ENCODE measurements at regions not wholly inside any gene's neighbourhood (a gene's known extent, or its start where the extent isn't known, plus 50 kb on each side); places are given as distances from the start of the nearest gene placed in this dataset.

- no peak for DNase-seq (ENCODE audit: extremely low read depth, low read depth)
These were observed 174.4 kb upstream of the SHH start for GRCh38 chr7:155986497-155987160.

GRCh38 chr7:155985518-155986250, 173.4 kb upstream of the SHH start:
- no peak for DNase-seq (ENCODE audit: extremely low read depth, low read depth)

GRCh38 chr7:155984609-155985405, 172.5 kb upstream of the SHH start:
- DNase-seq (ENCODE audit: extremely low read depth, low read depth) = no peak

- DNase-seq (ENCODE audit: extremely low read depth, low read depth) = no peak
These were observed 171.8 kb upstream of the SHH start for GRCh38 chr7:155984028-155984580.

- DNase-seq (ENCODE audit: extremely low read depth, low read depth) = no peak
These were observed 171.0 kb upstream of the SHH start for GRCh38 chr7:155983176-155983815.

- no peak for DNase-seq (ENCODE audit: extremely low read depth, low read depth)
These were observed 169.4 kb upstream of the SHH start for GRCh38 chr7:155981703-155982102.

GRCh38 chr7:155980841-155981240, 168.6 kb upstream of the SHH start:
- DNase-seq (ENCODE audit: extremely low read depth, low read depth) = no peak

GRCh38 chr7:155979994-155980393, 167.7 kb upstream of the SHH start:
- DNase-seq (ENCODE audit: extremely low read depth, low read depth) = no peak

- DNase-seq (ENCODE audit: extremely low read depth, low read depth) = no peak
These were observed 167.3 kb upstream of the SHH start for GRCh38 chr7:155979566-155979965.

- DNase-seq (ENCODE audit: extremely low read depth, low read depth) = no peak
These were observed 163.2 kb upstream of the SHH start for GRCh38 chr7:155975490-155975889.

- no peak for DNase-seq (ENCODE audit: extremely low read depth, low read depth)
These were observed 162.1 kb upstream of the SHH start for GRCh38 chr7:155974186-155974897.

GRCh38 chr7:155973451-155973997, 161.3 kb upstream of the SHH start:
- DNase-seq (ENCODE audit: extremely low read depth, low read depth) = no peak

- DNase-seq (ENCODE audit: extremely low read depth, low read depth) = no peak
These were observed 160.6 kb upstream of the SHH start for GRCh38 chr7:155972651-155973390.

GRCh38 chr7:155972247-155972646, 160.0 kb upstream of the SHH start:
- DNase-seq (ENCODE audit: extremely low read depth, low read depth) = no peak

GRCh38 chr7:155971180-155971770, 159.0 kb upstream of the SHH start:
- DNase-seq (ENCODE audit: extremely low read depth, low read depth) = no peak

- DNase-seq (ENCODE audit: extremely low read depth, low read depth) = no peak
These were observed 157.1 kb upstream of the SHH start for GRCh38 chr7:155969192-155969929.

GRCh38 chr7:155965010-155965409, 152.7 kb upstream of the SHH start:
- no peak for DNase-seq (ENCODE audit: extremely low read depth, low read depth)

GRCh38 chr7:155964543-155964942, 152.3 kb upstream of the SHH start:
- no peak for DNase-seq (ENCODE audit: extremely low read depth, low read depth)
